HCT116 (cell line): ENCODE measurements at regions not wholly inside any gene's neighbourhood (a gene's known extent, or its start where the extent isn't known, plus 50 kb on each side); places are given as distances from the start of the nearest gene placed in this dataset.

ENCODE experiments used
- ATAC-seq: fragments of 200-7000 bp; cut with Tn5 transposase; 2 replicates; pipeline ENCODE4 v1.9.1; 2020; ENCODE audit warnings: mild to moderate bottlenecking, moderate library complexity
- BruUV-seq: library from RNA; stranded (reverse); fragments of 400-500 nt; replicated peaks from 2 replicates; lab custom pipeline; 2021; lab: Mats Ljungman, UMichigan
- CTCF ChIA-PET: fragments of 300-600 bp; sonication (Branson Sonifier 250); formaldehyde crosslinking; loops from one replicate; lab custom pipeline; 2021; ENCODE audit warnings: antibody characterized with exemption; lab: Charles Lee
- POLR2A ChIA-PET: fragments of 300-600, 350-600 bp; sonication (Branson Sonifier 250); formaldehyde crosslinking; loops from one replicate; lab custom pipeline; 2021; ENCODE audit warnings: antibody characterized with exemption; lab: Charles Lee
- RAD21 ChIA-PET, 2 experiments: fragments of 300-600 bp; sonication (Branson Sonifier 250); formaldehyde crosslinking; loops; one replicate each; lab custom pipeline; 2023; ENCODE audit warnings: low total read pairs in 2 of 2; ENCODE audit not compliant: uncharacterized antibody in 2 of 2, unreplicated experiment in 2 of 2, low non-redundant PET in 1 of 2; lab: Charles Lee
- DNase-seq: peaks from one replicate; pipeline ENCODE4 v3.0.0-alpha.2; 2010; ENCODE audit warnings: low read depth, low spot score
- H2AFZ ChIP-seq: fragments of 200-600 bp; shearing (Covaris generic), sonication (generic); 2 replicates; pipeline ENCODE4 v1.6.1; 2017; ENCODE audit warnings: low read depth, mixed run types, mixed read lengths, antibody characterized with exemption, low read length; ENCODE audit not compliant: poor library complexity, severe bottlenecking
- H3K27ac ChIP-seq: 2 replicates; pipeline ENCODE4 v1.5.1; 2012; ENCODE audit warnings: low read depth, low read length
- H3K27me3 ChIP-seq: fragments of 200-600 bp; sonication (generic); 2 replicates; pipeline ENCODE4 v1.6.1; 2016; ENCODE audit warnings: mixed run types, low read length, mixed read lengths; ENCODE audit not compliant: insufficient read depth
- H3K36me3 ChIP-seq, 2 experiments: fragments of 200-500 bp in 1 of 2; fragments of 200-600 bp in 1 of 2; sonication (Bioruptor generic) in 1 of 2; sonication (generic) in 1 of 2; 2 replicates each; pipeline versions ENCODE4 v1.5.1 to v1.6.1; 2014 to 2016; ENCODE audit warnings: low read length in 2 of 2, inconsistent platforms in 1 of 2, mixed read lengths in 1 of 2, mixed run types in 1 of 2; ENCODE audit not compliant: insufficient read depth in 2 of 2, control insufficient read depth in 1 of 2
- H3K4me1 ChIP-seq, 2 experiments: fragments of 200-600 bp in 1 of 2; sonication (generic) in 1 of 2; 2 replicates each; pipeline versions ENCODE4 v1.5.1 to v1.6.1; 2012 to 2017; ENCODE audit warnings: low read length in 2 of 2, inconsistent platforms in 1 of 2, mild to moderate bottlenecking in 1 of 2, mixed read lengths in 1 of 2, mixed run types in 1 of 2, moderate library complexity in 1 of 2; ENCODE audit not compliant: insufficient read depth in 2 of 2, control insufficient read depth in 1 of 2
- H3K4me2 ChIP-seq: fragments of 200-600 bp; sonication (generic); 2 replicates; pipeline ENCODE4 v1.6.1; 2017; ENCODE audit warnings: mixed run types, low read length, mixed read lengths
- H3K4me3 ChIP-seq, 2 experiments: fragments of 200-600 bp in 1 of 2; sonication (generic) in 1 of 2; replicated peaks in 1 of 2; 2 replicates each; pipeline ENCODE4 v1.5.1; 2011 to 2016; ENCODE audit warnings: low read length in 2 of 2, control low read depth in 1 of 2, low read depth in 1 of 2, mild to moderate bottlenecking in 1 of 2, mixed read lengths in 1 of 2, mixed run types in 1 of 2
- H3K79me2 ChIP-seq: fragments of 200-600 bp; sonication (generic); 2 replicates; pipeline ENCODE4 v1.6.1; 2017; ENCODE audit warnings: mild to moderate bottlenecking, mixed run types, low read length, moderate library complexity, mixed read lengths; ENCODE audit not compliant: insufficient read depth
- H3K9ac ChIP-seq: fragments of 200-600 bp; sonication (generic); 2 replicates; pipeline ENCODE4 v1.6.1; 2016; ENCODE audit warnings: low read length, mixed read lengths
- H3K9me2 ChIP-seq: fragments of 200-600 bp; sonication (generic), shearing (Covaris generic); 2 replicates; pipeline ENCODE4 v1.6.1; 2017; ENCODE audit warnings: mixed run types, mild to moderate bottlenecking, moderate library complexity; ENCODE audit not compliant: insufficient read depth
- H3K9me3 ChIP-seq, 2 experiments: fragments of 200-500 bp in 1 of 2; fragments of 200-600 bp in 1 of 2; sonication (Bioruptor generic) in 1 of 2; sonication (generic) in 1 of 2; 2 replicates each; pipeline ENCODE4 v1.6.1; 2014 to 2017; ENCODE audit warnings: low read length in 2 of 2, mixed read lengths in 2 of 2, inconsistent platforms in 1 of 2, low read depth in 1 of 2, mild to moderate bottlenecking in 1 of 2, mixed run types in 1 of 2, moderate library complexity in 1 of 2; ENCODE audit not compliant: control insufficient read depth in 1 of 2, insufficient read depth in 1 of 2
- H4K20me1 ChIP-seq: fragments of 200-600 bp; sonication (generic), shearing (Covaris generic); 2 replicates; pipeline ENCODE4 v1.6.1; 2017; ENCODE audit warnings: mixed run types, mild to moderate bottlenecking, moderate library complexity; ENCODE audit not compliant: insufficient read depth
- ATF3 ChIP-seq: IDR thresholded peaks from 2 replicates; pipeline ENCODE4 v1.6.1; 2012
- CEBPB ChIP-seq: IDR thresholded peaks from 2 replicates; pipeline ENCODE4 v1.6.1; 2012; ENCODE audit warnings: low read depth
- CTCF ChIP-seq, 3 experiments: fragments of 200-600 bp in 1 of 3; sonication (generic) in 1 of 3; IDR thresholded peaks in 2 of 3; conservative IDR thresholded peaks in 1 of 3; 2 replicates each; pipeline ENCODE4 v1.5.1; 2012 to 2017; ENCODE audit warnings: low read depth in 2 of 3, low read length in 2 of 3, antibody characterized with exemption in 1 of 3, borderline replicate concordance in 1 of 3, control low read depth in 1 of 3, mild to moderate bottlenecking in 1 of 3, mixed read lengths in 1 of 3, mixed run types in 1 of 3, moderate library complexity in 1 of 3; ENCODE audit not compliant: insufficient read depth in 1 of 3
- EGR1 ChIP-seq: IDR thresholded peaks from 2 replicates; pipeline ENCODE4 v1.6.1; 2012; ENCODE audit warnings: low read depth
- ELF1 ChIP-seq: IDR thresholded peaks from 2 replicates; pipeline ENCODE4 v1.6.1; 2012; ENCODE audit warnings: low read depth, borderline replicate concordance
- EZH2phosphoT487 ChIP-seq: fragments of 200-600 bp; IDR thresholded peaks from 2 replicates; pipeline ENCODE4 v1.6.1; 2018; ENCODE audit warnings: antibody characterized with exemption, borderline replicate concordance
- FOSL1 ChIP-seq: IDR thresholded peaks from 2 replicates; pipeline ENCODE4 v1.6.1; 2012; ENCODE audit warnings: low read depth
- MAX ChIP-seq: IDR thresholded peaks from 2 replicates; pipeline ENCODE4 v1.6.1; 2012
- REST ChIP-seq: IDR thresholded peaks from 2 replicates; pipeline ENCODE4 v1.6.1; 2012; ENCODE audit warnings: low read depth
- TCF7L2 ChIP-seq: IDR thresholded peaks from 2 replicates; pipeline ENCODE4 v1.7.0; 2011; ENCODE audit warnings: borderline replicate concordance, inconsistent platforms; ENCODE audit not compliant: insufficient read depth, insufficient read length; ENCODE audit errors: extremely low read depth
- YY1 ChIP-seq: IDR thresholded peaks from 2 replicates; pipeline ENCODE4 v1.6.1; 2011; ENCODE audit warnings: low read length, low read depth, moderate library complexity, mild to moderate bottlenecking; ENCODE audit not compliant: insufficient replicate concordance; ENCODE audit errors: extremely low read depth
- ZFX ChIP-seq: fragments of 450-650 bp; IDR thresholded peaks from 2 replicates; pipeline ENCODE4 v1.6.1; 2017
- ZNF274 ChIP-seq: fragments of 200-500 bp; sonication (Bioruptor generic); IDR thresholded peaks from 2 replicates; pipeline ENCODE4 v1.6.1; 2014; ENCODE audit warnings: mild to moderate bottlenecking, low read depth, low read length, inconsistent platforms
- intact Hi-C: fragments of 100-400 bp; cut with micrococcal nuclease; formaldehyde crosslinking; loops from 2 replicates; pipeline ENCODE4 v1.10.0; 2022

GRCh38 chr6:102405860-102406259 is 1012.4 kb downstream of the GRIK2 start:
- no peaks in the 10 kb centered on the region for H3K27me3 ChIP-seq
- no peak overlapping the region for H3K4me2 ChIP-seq
- no peaks in the 10 kb centered on the region for H4K20me1 ChIP-seq
- no peak overlapping the region for H3K9ac ChIP-seq
- BruUV-seq: no TSS peak
- ChIA-PET CTCF (no interaction called here), POLR2A (no interaction called here)
- H3K4me3 ChIP-seq: no peak overlapping the region
- H3K9me2 ChIP-seq: no peaks in the 10 kb centered on the region; the same call in 1 of the 2 replicates
- TF ChIP-seq MAX: no peak
- TF ChIP-seq, all 23 proteins: peak for 0
- H3K9me3 ChIP-seq: no peaks in the 10 kb centered on the region
- H3K79me2 ChIP-seq: no peaks in the 10 kb centered on the region
- RAD21 ChIA-PET: no interaction called here
- no peak overlapping the region for H2AFZ ChIP-seq
- no peak for ATAC-seq
- H3K36me3 ChIP-seq: no peaks in the 10 kb centered on the region
- H3K27ac ChIP-seq: no peak overlapping the region
- H3K4me1 ChIP-seq: no peaks in the 10 kb centered on the region
- intact Hi-C loops: no loop called here
- DNase-seq: no peak

GRCh38 chr6:102402635-102403329 is 1009.3 kb downstream of the GRIK2 start:
- intact Hi-C loops: no loop called here
- H3K9ac ChIP-seq: no peak overlapping the region
- ChIA-PET CTCF (no interaction called here), RAD21 (no interaction called here), POLR2A (no interaction called here)
- no peaks in the 10 kb centered on the region for H3K79me2 ChIP-seq
- no peak overlapping the region for H3K4me3 ChIP-seq
- no peak overlapping the region for H3K27ac ChIP-seq
- H3K36me3 ChIP-seq: no peaks in the 10 kb centered on the region
- no peak overlapping the region for H3K4me2 ChIP-seq
- no peaks in the 10 kb centered on the region for H3K27me3 ChIP-seq
- H3K9me3 ChIP-seq: no peaks in the 10 kb centered on the region
- H2AFZ ChIP-seq: no peak overlapping the region
- no peaks in the 10 kb centered on the region for H4K20me1 ChIP-seq
- ATAC-seq (no peak), DNase-seq (no peak)
- H3K4me1 ChIP-seq: no peaks in the 10 kb centered on the region
- BruUV-seq: no TSS peak
- H3K9me2 ChIP-seq: no peaks in the 10 kb centered on the region; the same call in 1 of the 2 replicates
- TF ChIP-seq ZFX: no peak
- TF ChIP-seq CTCF (IDR thresholded peaks at IDR 0.05 in 2 of 3, conservative IDR thresholded peaks at IDR 0.05 in 1 of 3; ENCODE audit: borderline replicate concordance in 1 of 3, insufficient read depth in 1 of 3, low read depth in 2 of 3, low read length in 2 of 3): no peak
- no peak for TF ChIP-seq CEBPB
- TF ChIP-seq YY1: no peak
- TF ChIP-seq MAX: no peak
- TF ChIP-seq REST: no peak
- no peak for TF ChIP-seq TCF7L2
- TF ChIP-seq FOSL1: no peak
- TF ChIP-seq EGR1: no peak
- no peak for TF ChIP-seq ELF1
- TF ChIP-seq ZNF274: no peak
- TF ChIP-seq EZH2phosphoT487: no peak
- no peak for TF ChIP-seq ATF3
